ENCODE measurements at regions not wholly inside any gene's neighbourhood (a gene's known extent, or its start where the extent isn't known, plus 50 kb on each side); places are given as distances from the start of the nearest gene placed in this dataset.
"Not testable (repeated sequence)": the region's sequence is repeated elsewhere in the genome, so short reads cannot be mapped to it uniquely, and the experiment has no call there.

DNA sequence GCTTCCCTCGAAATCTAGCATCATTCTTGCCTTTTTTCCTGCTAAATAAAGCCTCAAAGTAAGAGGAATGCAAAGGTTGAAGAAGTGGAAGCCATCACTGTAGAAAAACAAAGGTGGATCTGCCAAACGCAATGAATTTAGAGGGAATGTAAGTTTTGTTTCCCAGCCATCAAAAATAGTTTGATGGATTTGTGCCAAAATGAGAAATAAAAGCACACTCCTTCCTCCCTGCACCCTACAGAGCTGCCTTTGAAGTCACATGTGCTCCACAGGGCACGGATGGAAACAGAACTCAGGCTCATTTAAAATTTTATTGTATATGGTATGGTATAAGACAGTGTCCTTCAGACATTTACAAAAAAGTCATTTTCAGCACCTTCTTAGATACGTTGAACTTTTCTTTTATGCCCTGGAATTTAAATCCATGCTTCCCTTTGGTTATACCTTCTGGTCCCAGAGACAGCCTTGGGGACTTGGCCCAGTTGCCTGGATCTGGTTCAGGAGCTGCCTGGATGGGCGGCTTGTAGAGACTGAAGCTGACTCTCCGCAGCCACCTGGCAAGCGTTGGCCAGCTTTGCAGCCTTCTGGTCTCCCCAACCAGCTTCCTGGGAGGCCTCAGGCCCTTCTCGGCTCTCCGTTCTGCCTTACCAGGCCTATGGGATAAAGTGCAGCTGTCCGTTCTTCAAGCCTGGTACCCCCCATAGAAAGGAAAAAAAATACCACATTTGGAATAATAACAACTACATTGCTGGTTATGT lies 228.5 kb upstream of the NEBL start:
- no peak for DNase-seq (ENCODE audit: low read depth)
- H3K4me3 ChIP-seq (ENCODE audit: low read depth, low read length), result no peak overlapping the region
- TF ChIP-seq, protein P1, sequence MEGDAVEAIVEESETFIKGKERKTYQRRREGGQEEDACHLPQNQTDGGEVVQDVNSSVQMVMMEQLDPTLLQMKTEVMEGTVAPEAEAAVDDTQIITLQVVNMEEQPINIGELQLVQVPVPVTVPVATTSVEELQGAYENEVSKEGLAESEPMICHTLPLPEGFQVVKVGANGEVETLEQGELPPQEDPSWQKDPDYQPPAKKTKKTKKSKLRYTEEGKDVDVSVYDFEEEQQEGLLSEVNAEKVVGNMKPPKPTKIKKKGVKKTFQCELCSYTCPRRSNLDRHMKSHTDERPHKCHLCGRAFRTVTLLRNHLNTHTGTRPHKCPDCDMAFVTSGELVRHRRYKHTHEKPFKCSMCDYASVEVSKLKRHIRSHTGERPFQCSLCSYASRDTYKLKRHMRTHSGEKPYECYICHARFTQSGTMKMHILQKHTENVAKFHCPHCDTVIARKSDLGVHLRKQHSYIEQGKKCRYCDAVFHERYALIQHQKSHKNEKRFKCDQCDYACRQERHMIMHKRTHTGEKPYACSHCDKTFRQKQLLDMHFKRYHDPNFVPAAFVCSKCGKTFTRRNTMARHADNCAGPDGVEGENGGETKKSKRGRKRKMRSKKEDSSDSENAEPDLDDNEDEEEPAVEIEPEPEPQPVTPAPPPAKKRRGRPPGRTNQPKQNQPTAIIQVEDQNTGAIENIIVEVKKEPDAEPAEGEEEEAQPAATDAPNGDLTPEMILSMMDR (IDR thresholded peaks at IDR 0.05; ENCODE audit: control insufficient read depth, extremely low read depth, insufficient read depth), result no peak

DNA sequence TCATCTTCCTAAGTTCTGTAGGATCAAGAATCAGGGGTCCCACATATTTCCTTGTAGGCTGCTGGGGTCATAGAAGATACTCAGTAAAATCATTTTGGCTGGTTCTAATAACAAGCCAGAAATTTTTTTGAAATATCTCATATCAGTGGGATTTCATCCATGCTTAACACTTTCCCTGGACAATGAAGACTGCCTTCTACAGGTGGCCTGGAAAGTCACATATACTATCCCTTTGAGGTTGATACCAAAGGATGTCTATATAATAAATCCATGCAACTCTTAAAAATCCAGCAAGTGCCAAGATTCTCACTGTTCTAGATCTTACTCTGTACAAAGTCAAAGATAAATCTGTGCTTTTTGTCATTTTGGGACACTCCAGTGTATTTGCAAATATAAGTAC lies 225.8 kb upstream of the NEBL start:
- H3K4me3 ChIP-seq (ENCODE audit: low read depth, low read length), result no peak overlapping the region
- TF ChIP-seq, protein P1 (IDR thresholded peaks at IDR 0.05; ENCODE audit: control insufficient read depth, extremely low read depth, insufficient read depth), result no peak
- DNase-seq (ENCODE audit: low read depth), result no peak

DNA sequence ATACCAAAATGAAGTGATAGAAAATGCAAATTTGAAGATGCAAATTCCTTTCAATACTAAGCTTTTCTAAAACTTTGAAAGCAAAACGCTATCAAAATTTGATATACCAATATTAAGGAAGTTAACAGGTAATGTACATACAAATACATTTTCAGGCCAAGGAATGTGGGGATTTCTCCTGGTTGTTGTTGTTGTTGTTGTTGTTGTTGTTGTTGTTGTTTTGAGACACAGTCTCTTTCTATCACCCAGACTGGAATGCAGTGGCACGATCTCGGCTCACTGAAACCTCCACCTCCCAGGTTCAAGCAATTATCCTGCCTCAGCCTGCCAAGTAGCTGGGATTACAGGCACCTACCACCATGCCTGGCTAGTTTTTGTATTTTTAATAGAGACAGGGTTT lies 224.7 kb upstream of the NEBL start:
- not testable (repeated sequence) for DNase-seq (ENCODE audit: low read depth); H3K4me3 ChIP-seq (ENCODE audit: low read depth, low read length)

DNA sequence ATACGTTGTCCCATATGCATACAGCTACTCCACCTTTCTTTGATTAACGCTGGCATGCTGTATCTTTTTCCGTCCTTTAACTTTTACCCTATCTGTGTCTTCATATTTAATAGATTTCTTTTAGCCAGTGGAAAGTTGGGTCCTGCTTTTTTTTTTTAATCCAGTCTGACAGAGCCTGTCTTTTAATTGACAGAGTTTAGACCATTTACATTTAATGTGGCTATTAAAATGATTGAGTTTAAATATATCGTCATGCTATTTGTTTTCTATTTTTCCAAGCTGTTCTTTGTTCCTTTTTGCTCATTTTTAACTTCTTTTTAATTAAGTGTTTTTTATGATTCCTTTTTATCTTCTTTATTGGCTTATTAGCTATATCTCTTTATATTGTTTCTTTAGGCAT lies 217.6 kb upstream of the NEBL start:
- TF ChIP-seq, protein P1 (IDR thresholded peaks at IDR 0.05; ENCODE audit: control insufficient read depth, extremely low read depth, insufficient read depth), result no peak
- DNase-seq (ENCODE audit: low read depth), result no peak

DNA sequence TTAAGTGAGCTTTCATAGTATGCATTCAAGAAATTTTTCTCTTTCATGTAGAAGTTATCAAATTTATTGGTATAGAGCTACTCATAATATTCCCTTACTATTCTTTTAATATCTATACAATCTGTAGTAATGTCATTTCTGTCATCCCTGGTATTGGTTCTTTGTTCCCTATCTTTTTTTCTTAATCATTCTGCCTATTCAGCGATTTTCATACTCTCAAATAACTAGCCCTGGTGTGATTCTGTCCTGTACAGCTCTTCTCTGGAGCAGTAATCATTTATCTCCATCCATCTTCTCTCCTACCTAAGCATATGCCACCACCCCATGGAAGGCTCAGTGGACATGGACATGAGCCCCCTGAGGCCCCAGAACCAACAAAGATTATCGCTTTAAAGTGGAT lies 213.2 kb upstream of the NEBL start:
- H3K4me3 ChIP-seq (ENCODE audit: low read depth, low read length), result no peak overlapping the region
- TF ChIP-seq, protein P1 (IDR thresholded peaks at IDR 0.05; ENCODE audit: control insufficient read depth, extremely low read depth, insufficient read depth), result no peak
- DNase-seq (ENCODE audit: low read depth), result no peak

More for the DNA sequence above, 217.6 kb upstream of the NEBL start:
- no peak overlapping the region for H3K4me3 ChIP-seq (ENCODE audit: low read depth, low read length)

DNA sequence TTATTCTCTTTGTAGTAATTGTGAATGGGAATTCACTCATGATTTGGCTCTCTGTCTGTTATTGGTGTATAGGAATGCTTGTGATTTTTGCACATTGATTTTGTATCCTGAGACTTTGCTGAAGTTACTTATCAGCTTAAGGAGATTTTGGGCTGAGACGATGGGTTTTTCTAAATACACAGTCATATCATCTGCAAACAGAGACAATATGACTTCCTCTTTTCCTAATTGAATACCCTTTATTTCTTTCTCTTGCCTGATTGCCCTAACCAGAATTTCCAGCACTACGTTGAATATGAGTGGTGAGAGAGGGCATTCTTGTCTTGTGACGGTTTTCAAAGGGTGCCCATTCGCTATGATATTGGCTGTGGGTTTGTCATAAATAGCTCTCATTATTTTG lies 209.8 kb upstream of the NEBL start:
- not testable (repeated sequence) for DNase-seq (ENCODE audit: low read depth); H3K4me3 ChIP-seq (ENCODE audit: low read depth, low read length)

DNA sequence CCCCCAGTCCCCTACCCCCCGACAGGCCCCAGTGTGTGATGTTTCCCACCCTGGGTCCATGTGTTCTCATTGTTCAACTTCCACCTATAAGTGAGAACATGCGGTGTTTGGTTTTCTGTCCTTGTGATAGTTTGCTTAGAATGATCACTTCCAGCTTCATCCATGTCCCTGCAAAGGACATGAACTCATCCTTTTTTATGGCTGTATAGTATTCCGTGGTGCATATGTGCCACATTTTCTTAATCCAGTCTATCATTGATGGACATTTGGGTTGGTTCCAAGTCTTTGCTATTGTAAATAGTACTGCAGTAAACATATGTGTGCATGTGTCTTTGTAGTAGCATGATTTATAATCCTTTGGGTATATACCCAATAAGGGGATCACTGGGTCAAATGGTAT lies 208.2 kb upstream of the NEBL start:
- H3K4me3 ChIP-seq (ENCODE audit: low read depth, low read length), result not testable (repeated sequence)

DNA sequence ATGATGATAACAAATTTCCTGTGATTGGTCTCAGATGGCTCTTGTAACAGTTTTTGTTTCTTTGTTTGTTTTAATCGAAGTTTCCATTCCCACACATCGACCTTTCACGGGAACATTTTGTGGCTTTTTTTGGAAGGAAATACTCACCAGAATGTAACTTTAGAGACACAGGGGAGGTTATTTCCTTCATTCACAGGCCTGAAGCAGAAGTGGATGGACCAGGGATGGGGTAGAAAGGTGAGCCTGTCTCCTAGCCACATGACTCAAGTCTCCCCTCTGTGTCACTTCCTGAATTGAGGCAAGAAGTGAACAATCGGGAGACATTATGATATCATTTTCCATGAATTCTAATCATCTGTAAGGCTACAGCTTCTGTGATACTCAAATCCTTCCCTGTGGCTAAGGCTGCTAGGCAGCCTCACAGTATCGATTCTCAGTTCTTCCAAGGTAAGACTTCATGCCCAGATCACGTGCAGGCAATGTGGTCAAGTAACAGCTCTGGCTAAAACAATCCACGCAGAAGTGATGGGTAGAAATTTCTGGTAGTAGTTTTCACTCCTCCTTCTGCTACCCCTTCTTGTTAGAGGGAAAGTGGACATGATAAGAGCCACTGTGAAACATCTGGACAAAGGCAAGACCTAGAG lies 203.9 kb upstream of the NEBL start:
- no peak for DNase-seq (ENCODE audit: low read depth)
- TF ChIP-seq, protein P1 (IDR thresholded peaks at IDR 0.05; ENCODE audit: control insufficient read depth, extremely low read depth, insufficient read depth), result no peak
- no peak overlapping the region for H3K4me3 ChIP-seq (ENCODE audit: low read depth, low read length)

More for the DNA sequence above, 208.2 kb upstream of the NEBL start:
- not testable (repeated sequence) for DNase-seq (ENCODE audit: low read depth)
